Adipocyte (in vitro differentiated cells): ENCODE measurements at regions not wholly inside any gene's neighbourhood (a gene's known extent, or its start where the extent isn't known, plus 50 kb on each side); places are given as distances from the start of the nearest gene placed in this dataset.
"Not testable (repeated sequence)": the region's sequence is repeated elsewhere in the genome, so short reads cannot be mapped to it uniquely, and the experiment has no call there.

Source experiments
- DNase-seq: peaks from one replicate; pipeline ENCODE4 v3.0.0-alpha.2; 2015; ENCODE audit warnings: low read depth
- H3K27me3 ChIP-seq: replicated peaks from 2 replicates; pipeline ENCODE4 v1.7.0; 2013; ENCODE audit warnings: mild to moderate bottlenecking, low read length, moderate library complexity; ENCODE audit not compliant: control insufficient read depth, insufficient read depth
- H3K36me3 ChIP-seq: 2 replicates; pipeline ENCODE4 v1.7.0; 2013; ENCODE audit warnings: low read length, mild to moderate bottlenecking, moderate library complexity; ENCODE audit not compliant: control insufficient read depth, insufficient read depth, severe bottlenecking
- H3K4me1 ChIP-seq: 2 replicates; pipeline ENCODE4 v1.7.0; 2013; ENCODE audit warnings: mild to moderate bottlenecking, low read length, moderate library complexity; ENCODE audit not compliant: control insufficient read depth, insufficient read depth
- H3K4me3 ChIP-seq: 2 replicates; pipeline ENCODE4 v1.7.0; 2013; ENCODE audit warnings: mild to moderate bottlenecking, low read length, moderate library complexity
- H3K9ac ChIP-seq: 2 replicates; pipeline ENCODE4 v1.7.0; 2013; ENCODE audit warnings: mild to moderate bottlenecking, low read length, moderate library complexity
- H3K9me3 ChIP-seq: 2 replicates; pipeline ENCODE4 v1.7.0; 2013; ENCODE audit warnings: mild to moderate bottlenecking, low read length, moderate library complexity; ENCODE audit not compliant: control insufficient read depth

DNA sequence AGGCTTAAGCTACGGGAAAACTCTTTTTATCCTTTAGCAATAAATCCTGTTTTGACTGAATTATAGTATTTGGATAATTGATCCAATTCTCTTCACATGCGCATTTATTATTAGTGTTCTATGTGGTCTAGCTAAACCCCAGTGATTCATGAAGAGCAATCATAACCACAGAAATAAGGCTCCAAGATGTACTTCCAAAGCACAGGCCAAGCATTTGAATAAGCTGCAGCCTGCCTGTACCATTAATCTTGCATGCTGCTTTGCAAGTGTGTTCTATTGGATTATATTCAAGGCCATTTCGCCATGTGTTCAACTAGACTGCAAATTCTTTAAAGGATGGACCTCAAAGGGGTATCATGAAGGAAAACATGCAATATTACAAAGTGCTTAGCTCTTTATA is 385.2 kb upstream of the FAT1 start:
- Histone ChIP-seq H3K27me3 (peaks cover 5% of the 10 kb centered on the region), H3K9me3 (no peaks in the 10 kb centered on the region), H3K36me3 (no peaks in the 10 kb centered on the region), H3K9ac (no peak overlapping the region), H3K4me3 (no peak overlapping the region), H3K4me1 (no peaks in the 10 kb centered on the region)
- no peak for DNase-seq

- Histone ChIP-seq H3K4me1 (no peaks in the 10 kb centered on the region), H3K9me3 (no peaks in the 10 kb centered on the region), H3K36me3 (no peaks in the 10 kb centered on the region), H3K4me3 (no peak overlapping the region), H3K27me3 (peaks cover 4% of the 10 kb centered on the region), H3K9ac (no peak overlapping the region)
- DNase-seq: no peak
These were observed 386.0 kb upstream of the FAT1 start for GRCh38 chr4:187109636-187110035.

GRCh38 chr4:187118166-187118565 is 394.5 kb upstream of the FAT1 start:
- no peaks in the 10 kb centered on the region for H3K9me3 ChIP-seq
- no peaks in the 10 kb centered on the region for H3K27me3 ChIP-seq
- no peak overlapping the region for H3K9ac ChIP-seq
- DNase-seq: no peak
- H3K36me3 ChIP-seq: no peaks in the 10 kb centered on the region
- no peaks in the 10 kb centered on the region for H3K4me1 ChIP-seq
- no peak overlapping the region for H3K4me3 ChIP-seq

DNA sequence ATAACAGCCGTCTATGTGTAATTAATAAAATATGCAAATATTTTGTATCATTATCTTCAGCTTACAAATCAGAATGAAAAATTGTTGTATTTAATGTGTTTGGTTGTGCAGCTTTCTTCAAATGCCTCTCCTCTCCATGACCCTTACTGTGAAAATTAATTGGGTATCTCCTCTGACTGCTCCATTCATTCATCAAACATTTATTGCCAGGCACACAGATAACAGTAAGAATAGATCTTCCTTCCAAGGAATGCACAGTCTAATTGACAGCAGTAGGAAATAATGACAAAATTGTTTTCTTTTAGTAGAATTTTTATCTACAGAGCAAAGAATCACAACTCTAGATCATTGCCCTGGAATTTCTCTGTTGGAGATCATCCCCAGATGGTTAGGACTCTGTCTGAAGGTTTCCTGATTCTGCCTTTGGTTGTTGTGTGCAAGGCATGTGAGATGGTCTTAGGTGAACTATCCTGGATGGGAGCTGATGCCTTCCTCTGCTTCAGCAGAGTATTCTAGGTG is 395.0 kb upstream of the FAT1 start:
- no peak for DNase-seq
- Histone ChIP-seq H3K9ac (no peak overlapping the region), H3K4me1 (no peaks in the 10 kb centered on the region), H3K27me3 (no peaks in the 10 kb centered on the region), H3K36me3 (no peaks in the 10 kb centered on the region), H3K9me3 (no peaks in the 10 kb centered on the region), H3K4me3 (no peak overlapping the region)

DNA sequence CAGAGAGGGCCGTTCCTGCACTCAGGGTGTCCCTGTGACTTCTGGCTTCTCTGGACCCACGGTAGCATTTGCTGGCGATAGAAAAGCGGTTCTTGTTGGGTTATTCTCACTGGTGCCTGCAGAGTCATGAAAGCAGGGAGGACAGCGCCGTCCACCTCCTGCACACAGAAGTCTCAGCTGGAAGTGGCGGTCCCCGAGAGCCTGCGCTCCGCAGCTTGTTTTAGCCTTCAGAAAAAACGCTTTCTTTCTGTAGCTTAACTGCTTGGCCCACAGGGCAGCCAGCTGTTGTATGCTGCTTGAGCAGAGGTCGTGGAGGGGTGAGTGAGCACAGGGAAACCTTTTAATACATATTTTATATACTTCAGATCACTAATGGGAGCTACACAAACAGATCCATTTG is 400.7 kb upstream of the FAT1 start:
- Histone ChIP-seq H3K9ac (no peak overlapping the region), H3K4me1 (no peaks in the 10 kb centered on the region), H3K36me3 (no peaks in the 10 kb centered on the region), H3K4me3 (no peak overlapping the region), H3K9me3 (no peaks in the 10 kb centered on the region), H3K27me3 (no peaks in the 10 kb centered on the region)
- DNase-seq: no peak

GRCh38 chr4:187125062-187125461 is 401.4 kb upstream of the FAT1 start:
- Histone ChIP-seq H3K4me1 (no peaks in the 10 kb centered on the region), H3K9me3 (no peaks in the 10 kb centered on the region), H3K36me3 (no peaks in the 10 kb centered on the region), H3K4me3 (no peak overlapping the region), H3K27me3 (no peaks in the 10 kb centered on the region), H3K9ac (no peak overlapping the region)
- no peak for DNase-seq

GRCh38 chr4:187127456-187127855 is 403.8 kb upstream of the FAT1 start:
- H3K4me1 ChIP-seq: no peaks in the 10 kb centered on the region
- H3K9me3 ChIP-seq: no peaks in the 10 kb centered on the region
- H3K27me3 ChIP-seq: no peaks in the 10 kb centered on the region
- H3K36me3 ChIP-seq: no peaks in the 10 kb centered on the region
- no peak for DNase-seq
- no peak overlapping the region for H3K4me3 ChIP-seq
- H3K9ac ChIP-seq: no peak overlapping the region

DNA sequence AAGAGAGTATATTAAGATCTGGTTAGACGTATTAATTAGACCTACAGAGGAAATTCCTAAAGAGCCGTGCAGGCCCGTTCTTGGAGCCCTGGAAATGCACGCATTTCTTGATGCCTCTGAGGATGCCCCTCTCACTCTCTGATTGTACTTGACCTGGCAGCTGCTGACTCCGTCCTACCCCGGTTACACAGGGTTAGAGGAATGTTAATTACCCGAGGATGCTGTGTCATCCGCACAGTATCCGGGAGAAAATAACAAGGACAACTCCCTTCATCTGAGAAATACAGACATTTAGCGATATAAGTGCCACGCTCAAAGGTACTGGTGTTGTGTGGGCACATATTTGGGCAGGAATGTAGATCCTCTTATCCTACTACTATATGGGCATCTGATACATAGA is 404.6 kb upstream of the FAT1 start:
- H3K4me3 ChIP-seq: no peak overlapping the region
- no peaks in the 10 kb centered on the region for H3K9me3 ChIP-seq
- H3K4me1 ChIP-seq: no peaks in the 10 kb centered on the region
- H3K9ac ChIP-seq: no peak overlapping the region
- no peaks in the 10 kb centered on the region for H3K36me3 ChIP-seq
- DNase-seq: no peak
- no peaks in the 10 kb centered on the region for H3K27me3 ChIP-seq

- no peaks in the 10 kb centered on the region for H3K36me3 ChIP-seq
- DNase-seq: no peak
- H3K9ac ChIP-seq: no peak overlapping the region
- H3K27me3 ChIP-seq: no peaks in the 10 kb centered on the region
- no peaks in the 10 kb centered on the region for H3K4me1 ChIP-seq
- H3K9me3 ChIP-seq: no peaks in the 10 kb centered on the region
- H3K4me3 ChIP-seq: no peak overlapping the region
These were observed 405.3 kb upstream of the FAT1 start for GRCh38 chr4:187128976-187129375.

DNA sequence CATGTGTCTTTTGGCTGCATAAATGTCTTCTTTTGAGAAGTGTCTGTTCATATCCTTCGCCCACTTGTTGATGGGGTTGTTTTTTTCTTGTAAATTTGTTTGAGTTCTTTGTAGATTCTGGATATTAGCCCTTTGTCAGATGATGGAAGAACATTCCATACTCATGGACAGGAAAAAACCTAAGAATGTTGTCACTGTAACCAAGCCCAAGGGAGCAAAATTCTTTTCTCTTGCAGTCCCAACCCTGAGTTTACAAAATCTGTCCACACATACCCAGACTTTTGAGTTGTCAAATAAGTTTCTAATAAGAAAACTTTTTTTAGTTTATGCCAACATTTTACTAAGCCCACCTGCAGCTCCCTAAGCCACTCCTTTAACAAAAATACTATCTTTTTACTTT is 408.2 kb upstream of the FAT1 start:
- not testable (repeated sequence) for H3K4me1 ChIP-seq, H3K9me3 ChIP-seq, H3K27me3 ChIP-seq, H3K36me3 ChIP-seq, H3K9ac ChIP-seq, H3K4me3 ChIP-seq, DNase-seq

DNA sequence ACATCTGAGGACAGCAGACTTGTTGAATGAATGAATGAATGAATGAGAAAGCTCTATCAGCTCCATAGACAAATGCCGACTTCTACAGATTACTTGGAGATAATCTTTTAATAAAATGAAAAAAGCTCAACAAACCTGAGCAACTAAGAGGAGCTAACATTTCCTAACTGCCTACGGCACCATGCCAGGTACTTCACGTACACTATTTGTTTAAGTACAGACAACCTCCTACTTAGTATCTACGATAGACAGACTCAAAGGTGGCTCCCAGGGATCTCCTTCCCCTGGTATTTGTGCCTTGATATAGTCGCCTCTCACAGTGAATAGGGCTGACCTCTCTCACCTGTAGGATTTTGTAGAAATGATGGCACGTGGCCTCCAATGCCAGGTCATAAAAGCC is 412.2 kb upstream of the FAT1 start:
- no peaks in the 10 kb centered on the region for H3K9me3 ChIP-seq
- no peaks in the 10 kb centered on the region for H3K4me1 ChIP-seq
- H3K9ac ChIP-seq: no peak overlapping the region
- H3K36me3 ChIP-seq: no peaks in the 10 kb centered on the region
- no peaks in the 10 kb centered on the region for H3K27me3 ChIP-seq
- H3K4me3 ChIP-seq: no peak overlapping the region
- DNase-seq: no peak

GRCh38 chr4:187139141-187139540 is 415.5 kb upstream of the FAT1 start:
- Histone ChIP-seq H3K4me3 (no peak overlapping the region), H3K36me3 (no peaks in the 10 kb centered on the region), H3K4me1 (no peaks in the 10 kb centered on the region), H3K27me3 (no peaks in the 10 kb centered on the region), H3K9me3 (no peaks in the 10 kb centered on the region), H3K9ac (no peak overlapping the region)
- DNase-seq: no peak
